ENCODE measurements at regions not wholly inside any gene's neighbourhood (a gene's known extent, or its start where the extent isn't known, plus 50 kb on each side); places are given as distances from the start of the nearest gene placed in this dataset.

GRCh38 chr2:217402144-217402543, 542.3 kb upstream of the TNP1 start:
- H3K36me3 ChIP-seq (ENCODE audit: control insufficient read depth, insufficient read depth, low read length): no peaks in the 10 kb centered on the region
- H3K4me3 ChIP-seq (ENCODE audit: low read depth, low read length): no peak overlapping the region
- no peak overlapping the region for H3K27ac ChIP-seq (ENCODE audit: low read depth, low read length)
- no peak for DNase-seq (ENCODE audit: low read depth in 4 of 6, low spot score in 6 of 6)
- no CpG with 5 or more reads among the region's 3 CpGs for WGBS (ENCODE audit: insufficient coverage)
- H3K4me1 ChIP-seq (ENCODE audit: control insufficient read depth, insufficient read depth, low read length): peaks cover 8% of the 10 kb centered on the region
- H3K9me3 ChIP-seq (ENCODE audit: control insufficient read depth, insufficient read depth, low read length): no peaks in the 10 kb centered on the region
- H3K27me3 ChIP-seq (ENCODE audit: control insufficient read depth, insufficient read depth, low read length): no peaks in the 10 kb centered on the region

DNA sequence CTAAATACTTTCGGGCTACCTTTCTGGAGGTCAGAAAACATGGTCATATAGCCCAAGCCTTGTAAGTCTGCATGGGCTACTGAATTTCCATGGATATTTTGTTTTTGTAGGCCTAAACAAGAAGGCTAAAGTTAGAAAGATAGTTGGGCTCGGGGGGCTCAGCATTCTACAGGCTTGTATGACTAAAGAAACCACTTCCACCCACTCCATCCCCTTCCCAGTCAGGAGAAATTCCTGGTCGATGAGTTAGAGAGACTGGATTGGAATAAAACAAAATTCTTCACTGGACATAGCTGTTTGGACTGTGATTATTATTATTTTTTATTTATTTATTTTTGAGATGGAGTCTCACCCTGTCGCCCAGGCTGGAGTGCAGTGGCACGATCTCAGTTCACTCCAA, 539.4 kb upstream of the TNP1 start:
- no peaks in the 10 kb centered on the region for H3K27me3 ChIP-seq (ENCODE audit: control insufficient read depth, insufficient read depth, low read length)

GRCh38 chr2:217398860-217399259, 539.0 kb upstream of the TNP1 start:
- H3K27me3 ChIP-seq (ENCODE audit: control insufficient read depth, insufficient read depth, low read length): no peaks in the 10 kb centered on the region
- H3K4me3 ChIP-seq (ENCODE audit: low read depth, low read length): no peak overlapping the region
- H3K4me1 ChIP-seq (ENCODE audit: control insufficient read depth, insufficient read depth, low read length): peaks cover 8% of the 10 kb centered on the region
- WGBS (ENCODE audit: insufficient coverage): 77% methylated on average over 9 of the region's 9 CpGs
- no peaks in the 10 kb centered on the region for H3K9me3 ChIP-seq (ENCODE audit: control insufficient read depth, insufficient read depth, low read length)
- no peak for DNase-seq (ENCODE audit: low read depth in 4 of 6, low spot score in 6 of 6)
- H3K27ac ChIP-seq (ENCODE audit: low read depth, low read length): no peak overlapping the region
- H3K36me3 ChIP-seq (ENCODE audit: control insufficient read depth, insufficient read depth, low read length): no peaks in the 10 kb centered on the region

More for the DNA sequence above, 539.4 kb upstream of the TNP1 start:
- Histone ChIP-seq H3K9me3 (ENCODE audit: control insufficient read depth, insufficient read depth, low read length) (no peaks in the 10 kb centered on the region), H3K4me1 (ENCODE audit: control insufficient read depth, insufficient read depth, low read length) (peaks cover 8% of the 10 kb centered on the region), H3K27ac (ENCODE audit: low read depth, low read length) (no peak overlapping the region), H3K4me3 (ENCODE audit: low read depth, low read length) (no peak overlapping the region), H3K36me3 (ENCODE audit: control insufficient read depth, insufficient read depth, low read length) (no peaks in the 10 kb centered on the region)
- no peak for DNase-seq (ENCODE audit: low read depth in 4 of 6, low spot score in 6 of 6)
- WGBS (ENCODE audit: insufficient coverage): 80% methylated on average over 1 of the region's 5 CpGs

DNA sequence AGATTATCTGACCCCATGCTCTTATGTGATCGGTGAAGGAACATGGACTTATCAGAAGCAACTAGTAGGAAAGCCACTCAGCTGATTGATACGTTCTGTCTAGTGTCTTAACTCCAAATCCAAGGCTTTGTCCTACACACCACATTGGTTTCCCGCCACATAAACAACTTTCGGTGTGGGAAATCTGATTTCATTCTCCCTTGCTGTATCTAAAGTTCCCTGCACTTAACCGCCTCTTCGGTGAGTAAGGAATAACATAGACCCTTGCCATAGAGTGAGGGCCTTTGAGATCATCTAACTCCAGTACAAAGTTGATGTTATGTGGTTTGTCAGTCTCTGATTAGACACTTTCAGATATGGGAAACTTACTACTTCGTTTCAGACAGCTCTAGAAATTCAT, 538.2 kb upstream of the TNP1 start:
- DNase-seq (ENCODE audit: low read depth in 4 of 6, low spot score in 6 of 6): no peak
- no peaks in the 10 kb centered on the region for H3K27me3 ChIP-seq (ENCODE audit: control insufficient read depth, insufficient read depth, low read length)
- WGBS (ENCODE audit: insufficient coverage): 100% methylated on average over 1 of the region's 7 CpGs
- H3K4me1 ChIP-seq (ENCODE audit: control insufficient read depth, insufficient read depth, low read length): peaks cover 11% of the 10 kb centered on the region
- no peaks in the 10 kb centered on the region for H3K9me3 ChIP-seq (ENCODE audit: control insufficient read depth, insufficient read depth, low read length)
- no peak overlapping the region for H3K27ac ChIP-seq (ENCODE audit: low read depth, low read length)
- H3K4me3 ChIP-seq (ENCODE audit: low read depth, low read length): no peak overlapping the region
- no peaks in the 10 kb centered on the region for H3K36me3 ChIP-seq (ENCODE audit: control insufficient read depth, insufficient read depth, low read length)

GRCh38 chr2:217396586-217396985, 536.7 kb upstream of the TNP1 start:
- peak in 1 of 6 donors; percentile 41 for DNase-seq (ENCODE audit: low read depth in 4 of 6, low spot score in 6 of 6)
- no peaks in the 10 kb centered on the region for H3K9me3 ChIP-seq (ENCODE audit: control insufficient read depth, insufficient read depth, low read length)
- WGBS (ENCODE audit: insufficient coverage): 100% methylated on average over 1 of the region's 2 CpGs
- no peak overlapping the region for H3K4me3 ChIP-seq (ENCODE audit: low read depth, low read length)
- no peaks in the 10 kb centered on the region for H3K36me3 ChIP-seq (ENCODE audit: control insufficient read depth, insufficient read depth, low read length)
- H3K4me1 ChIP-seq (ENCODE audit: control insufficient read depth, insufficient read depth, low read length): peaks cover 6% of the 10 kb centered on the region
- H3K27me3 ChIP-seq (ENCODE audit: control insufficient read depth, insufficient read depth, low read length): no peaks in the 10 kb centered on the region
- peak overlapping the region; percentile 25 for H3K27ac ChIP-seq (ENCODE audit: low read depth, low read length)

DNA sequence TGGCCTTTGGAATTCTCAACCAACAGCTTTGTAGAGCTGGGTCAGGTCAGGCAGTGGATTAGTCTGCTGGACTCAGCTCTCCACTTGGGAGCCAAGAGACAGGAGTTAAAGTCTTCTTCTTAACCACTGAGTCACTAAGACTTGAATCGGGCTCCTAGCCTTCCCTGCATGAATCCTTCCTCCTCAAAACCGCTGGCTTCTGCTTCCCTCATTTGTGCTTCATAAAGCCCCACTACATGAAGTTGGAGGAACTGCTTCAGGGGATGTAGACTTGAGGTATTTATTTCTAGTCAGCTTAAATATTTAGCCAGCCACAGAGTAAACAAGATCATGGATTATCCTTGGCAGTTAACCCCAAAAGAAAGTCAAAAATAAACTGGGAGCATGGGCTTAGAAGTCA, 536.3 kb upstream of the TNP1 start:
- Histone ChIP-seq H3K9me3 (ENCODE audit: control insufficient read depth, insufficient read depth, low read length) (peaks cover under 1% of the 10 kb centered on the region), H3K27ac (ENCODE audit: low read depth, low read length) (no peak overlapping the region), H3K4me1 (ENCODE audit: control insufficient read depth, insufficient read depth, low read length) (peaks cover 6% of the 10 kb centered on the region), H3K36me3 (ENCODE audit: control insufficient read depth, insufficient read depth, low read length) (no peaks in the 10 kb centered on the region), H3K27me3 (ENCODE audit: control insufficient read depth, insufficient read depth, low read length) (no peaks in the 10 kb centered on the region), H3K4me3 (ENCODE audit: low read depth, low read length) (no peak overlapping the region)
- no peak for DNase-seq (ENCODE audit: low read depth in 4 of 6, low spot score in 6 of 6)
- WGBS (ENCODE audit: insufficient coverage): no CpG with 5 or more reads among the region's 2 CpGs

GRCh38 chr2:217394510-217395351, 534.9 kb upstream of the TNP1 start:
- WGBS (ENCODE audit: insufficient coverage): 100% methylated on average over 1 of the region's 8 CpGs
- Histone ChIP-seq H3K27me3 (ENCODE audit: control insufficient read depth, insufficient read depth, low read length) (no peaks in the 10 kb centered on the region), H3K4me1 (ENCODE audit: control insufficient read depth, insufficient read depth, low read length) (peaks cover 6% of the 10 kb centered on the region), H3K4me3 (ENCODE audit: low read depth, low read length) (no peak overlapping the region), H3K27ac (ENCODE audit: low read depth, low read length) (no peak overlapping the region), H3K36me3 (ENCODE audit: control insufficient read depth, insufficient read depth, low read length) (no peaks in the 10 kb centered on the region), H3K9me3 (ENCODE audit: control insufficient read depth, insufficient read depth, low read length) (peaks cover 5% of the 10 kb centered on the region)
- DNase-seq (ENCODE audit: low read depth in 4 of 6, low spot score in 6 of 6): no peak

GRCh38 chr2:217393585-217394032, 533.7 kb upstream of the TNP1 start:
- no peaks in the 10 kb centered on the region for H3K27me3 ChIP-seq (ENCODE audit: control insufficient read depth, insufficient read depth, low read length)
- H3K9me3 ChIP-seq (ENCODE audit: control insufficient read depth, insufficient read depth, low read length): peaks cover 5% of the 10 kb centered on the region
- H3K27ac ChIP-seq (ENCODE audit: low read depth, low read length): no peak overlapping the region
- no peaks in the 10 kb centered on the region for H3K36me3 ChIP-seq (ENCODE audit: control insufficient read depth, insufficient read depth, low read length)
- peaks cover 6% of the 10 kb centered on the region for H3K4me1 ChIP-seq (ENCODE audit: control insufficient read depth, insufficient read depth, low read length)
- 55% methylated on average over 4 of the region's 4 CpGs for WGBS (ENCODE audit: insufficient coverage)
- DNase-seq (ENCODE audit: low read depth in 4 of 6, low spot score in 6 of 6): peak in 2 of 6 donors; percentile 13 to 70
- no peak overlapping the region for H3K4me3 ChIP-seq (ENCODE audit: low read depth, low read length)

- H3K4me1 ChIP-seq (ENCODE audit: control insufficient read depth, insufficient read depth, low read length): peaks cover 6% of the 10 kb centered on the region
- H3K27me3 ChIP-seq (ENCODE audit: control insufficient read depth, insufficient read depth, low read length): no peaks in the 10 kb centered on the region
- H3K4me3 ChIP-seq (ENCODE audit: low read depth, low read length): no peak overlapping the region
- WGBS (ENCODE audit: insufficient coverage): no CpG with 5 or more reads among the region's 5 CpGs
- DNase-seq (ENCODE audit: low read depth in 4 of 6, low spot score in 6 of 6): no peak
- no peaks in the 10 kb centered on the region for H3K36me3 ChIP-seq (ENCODE audit: control insufficient read depth, insufficient read depth, low read length)
- H3K9me3 ChIP-seq (ENCODE audit: control insufficient read depth, insufficient read depth, low read length): peaks cover 5% of the 10 kb centered on the region
- no peak overlapping the region for H3K27ac ChIP-seq (ENCODE audit: low read depth, low read length)
These were observed 533.2 kb upstream of the TNP1 start for GRCh38 chr2:217392930-217393584.

All from spinal cord (tissue), 9 donors.